Brain microvascular endothelial cell (primary cell): ENCODE measurements at regions not wholly inside any gene's neighbourhood (a gene's known extent, or its start where the extent isn't known, plus 50 kb on each side); places are given as distances from the start of the nearest gene placed in this dataset.

Experiments
- DNase-seq: peaks from one replicate; pipeline ENCODE4 v3.0.0-alpha.2; 2020
- H3K27ac ChIP-seq: fragments of 250-450 bp; sonication (Bioruptor Pico); 2 replicates; pipeline ENCODE4 v1.5.1; 2020; ENCODE audit warnings: mild to moderate bottlenecking, moderate library complexity
- H3K27me3 ChIP-seq: fragments of 250-450 bp; sonication (Bioruptor Pico); replicated peaks from 2 replicates; pipeline ENCODE4 v1.5.1; 2020; ENCODE audit warnings: mild to moderate bottlenecking
- H3K36me3 ChIP-seq: fragments of 250-450 bp; sonication (Bioruptor Pico); replicated peaks from 2 replicates; pipeline ENCODE4 v1.5.1; 2020; ENCODE audit warnings: mild to moderate bottlenecking
- H3K4me3 ChIP-seq: 2 replicates; pipeline ENCODE4 v1.5.1; 2011; ENCODE audit warnings: low read depth, mild to moderate bottlenecking, control low read depth, low read length, moderate library complexity
- CTCF ChIP-seq: IDR thresholded peaks from 2 replicates; pipeline ENCODE4 v1.5.1; 2011; ENCODE audit warnings: low read depth, mild to moderate bottlenecking, moderate library complexity, low read length, control low read depth, inconsistent platforms; ENCODE audit errors: missing control alignments
- in situ Hi-C: cut with HindIII; loops from 2 replicates; pipeline ENCODE4 v1.10.0; 2017; ENCODE audit warnings: low sequenced_read_pairs, low pct_ligation_motif_present

- Histone ChIP-seq H3K27me3 (no peaks in the 10 kb centered on the region), H3K36me3 (no peaks in the 10 kb centered on the region), H3K27ac (no peak overlapping the region), H3K4me3 (no peak overlapping the region)
- DNase-seq: no peak
- TF ChIP-seq CTCF: no peak
- in situ Hi-C loops: no loop called here
Observed at GRCh38 chr15:95265419-95265997, 1034.1 kb downstream of the MCTP2 start.

- in situ Hi-C loops: no loop called here
- H3K4me3 ChIP-seq: no peak overlapping the region
- TF ChIP-seq CTCF: no peak
- H3K27me3 ChIP-seq: no peaks in the 10 kb centered on the region
- no peaks in the 10 kb centered on the region for H3K36me3 ChIP-seq
- DNase-seq: no peak
- no peak overlapping the region for H3K27ac ChIP-seq
Observed at GRCh38 chr15:95266451-95267061, 1035.2 kb downstream of the MCTP2 start.

- no peak overlapping the region for H3K27ac ChIP-seq
- no peaks in the 10 kb centered on the region for H3K36me3 ChIP-seq
- TF ChIP-seq CTCF: no peak
- no peak overlapping the region for H3K4me3 ChIP-seq
- no peaks in the 10 kb centered on the region for H3K27me3 ChIP-seq
- DNase-seq: no peak
- in situ Hi-C loops: no loop called here
Observed at GRCh38 chr15:95267481-95267880, 1036.1 kb downstream of the MCTP2 start.

GRCh38 chr15:95269242-95270183 lies 1038.2 kb downstream of the MCTP2 start:
- H3K27ac ChIP-seq: no peak overlapping the region
- no peaks in the 10 kb centered on the region for H3K36me3 ChIP-seq
- no peak overlapping the region for H3K4me3 ChIP-seq
- in situ Hi-C loops: no loop called here
- DNase-seq: no peak
- H3K27me3 ChIP-seq: no peaks in the 10 kb centered on the region
- no peak for TF ChIP-seq CTCF

- Histone ChIP-seq H3K36me3 (no peaks in the 10 kb centered on the region), H3K4me3 (no peak overlapping the region), H3K27ac (no peak overlapping the region), H3K27me3 (no peaks in the 10 kb centered on the region)
- TF ChIP-seq CTCF: no peak
- DNase-seq: no peak
- in situ Hi-C loops: no loop called here
Observed at GRCh38 chr15:95274101-95274500, 1042.7 kb downstream of the MCTP2 start.
